ENCODE measurements at regions not wholly inside any gene's neighbourhood (a gene's known extent, or its start where the extent isn't known, plus 50 kb on each side); places are given as distances from the start of the nearest gene placed in this dataset.

DNA sequence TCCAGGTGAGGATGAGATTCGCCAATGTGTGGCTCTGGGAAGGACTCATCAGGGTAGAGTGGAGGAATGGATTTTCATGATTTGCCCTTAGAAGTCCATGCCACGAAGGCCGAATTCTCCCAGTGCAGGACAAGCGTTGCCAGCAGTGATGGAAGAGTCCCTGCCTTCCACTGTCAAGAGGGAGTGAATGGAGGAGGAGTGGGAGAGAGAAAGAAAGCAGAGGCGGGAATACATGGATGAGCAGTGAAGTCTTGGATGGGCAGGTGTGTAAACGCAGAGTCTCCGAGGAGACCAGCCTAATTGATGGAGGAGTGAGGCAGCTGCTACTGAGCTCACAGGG lies 419.2 kb downstream of the GLRX3 start:
- DNase-seq (ENCODE audit: low read depth): no peak
- TF ChIP-seq, protein P1, sequence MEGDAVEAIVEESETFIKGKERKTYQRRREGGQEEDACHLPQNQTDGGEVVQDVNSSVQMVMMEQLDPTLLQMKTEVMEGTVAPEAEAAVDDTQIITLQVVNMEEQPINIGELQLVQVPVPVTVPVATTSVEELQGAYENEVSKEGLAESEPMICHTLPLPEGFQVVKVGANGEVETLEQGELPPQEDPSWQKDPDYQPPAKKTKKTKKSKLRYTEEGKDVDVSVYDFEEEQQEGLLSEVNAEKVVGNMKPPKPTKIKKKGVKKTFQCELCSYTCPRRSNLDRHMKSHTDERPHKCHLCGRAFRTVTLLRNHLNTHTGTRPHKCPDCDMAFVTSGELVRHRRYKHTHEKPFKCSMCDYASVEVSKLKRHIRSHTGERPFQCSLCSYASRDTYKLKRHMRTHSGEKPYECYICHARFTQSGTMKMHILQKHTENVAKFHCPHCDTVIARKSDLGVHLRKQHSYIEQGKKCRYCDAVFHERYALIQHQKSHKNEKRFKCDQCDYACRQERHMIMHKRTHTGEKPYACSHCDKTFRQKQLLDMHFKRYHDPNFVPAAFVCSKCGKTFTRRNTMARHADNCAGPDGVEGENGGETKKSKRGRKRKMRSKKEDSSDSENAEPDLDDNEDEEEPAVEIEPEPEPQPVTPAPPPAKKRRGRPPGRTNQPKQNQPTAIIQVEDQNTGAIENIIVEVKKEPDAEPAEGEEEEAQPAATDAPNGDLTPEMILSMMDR (conservative IDR thresholded peaks at IDR 0.05; ENCODE audit: low read length): no peak
- H3K4me3 ChIP-seq (ENCODE audit: low read length): no peak overlapping the region

DNA sequence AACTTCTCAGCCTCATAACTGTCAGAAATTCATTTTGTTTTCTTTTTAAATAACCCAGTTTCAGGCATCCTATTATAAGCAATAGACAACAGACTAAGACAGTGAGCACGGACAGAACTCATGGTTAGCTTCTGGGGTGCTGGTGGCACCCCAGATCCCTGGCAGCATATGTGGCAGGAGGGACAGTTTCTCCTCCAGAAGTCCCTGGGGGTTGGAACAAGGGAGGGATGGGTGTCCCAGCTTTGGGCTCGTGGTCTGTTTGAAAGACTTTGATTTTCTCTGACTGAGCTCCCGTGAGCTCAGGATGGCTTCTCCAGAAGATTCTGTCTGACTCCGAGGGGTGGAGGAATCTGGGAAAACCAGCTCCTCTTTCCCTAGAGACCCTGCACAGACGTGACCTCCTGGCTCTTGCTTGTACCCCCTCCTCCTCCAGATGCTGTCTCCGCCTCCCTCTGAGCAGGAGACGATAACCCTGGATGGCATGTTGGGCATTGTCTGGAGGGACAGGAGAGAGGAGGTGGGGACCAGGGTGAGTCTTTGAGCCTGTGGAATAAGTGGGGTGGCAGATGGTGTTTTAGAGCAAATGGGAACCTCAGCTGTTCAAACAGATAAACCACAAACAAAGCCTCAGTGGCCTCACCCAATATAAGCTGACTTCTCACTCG lies 421.1 kb downstream of the GLRX3 start:
- no peak for DNase-seq (ENCODE audit: low read depth)
- H3K4me3 ChIP-seq (ENCODE audit: low read length): no peak overlapping the region
- TF ChIP-seq, protein P1 (conservative IDR thresholded peaks at IDR 0.05; ENCODE audit: low read length): no peak

DNA sequence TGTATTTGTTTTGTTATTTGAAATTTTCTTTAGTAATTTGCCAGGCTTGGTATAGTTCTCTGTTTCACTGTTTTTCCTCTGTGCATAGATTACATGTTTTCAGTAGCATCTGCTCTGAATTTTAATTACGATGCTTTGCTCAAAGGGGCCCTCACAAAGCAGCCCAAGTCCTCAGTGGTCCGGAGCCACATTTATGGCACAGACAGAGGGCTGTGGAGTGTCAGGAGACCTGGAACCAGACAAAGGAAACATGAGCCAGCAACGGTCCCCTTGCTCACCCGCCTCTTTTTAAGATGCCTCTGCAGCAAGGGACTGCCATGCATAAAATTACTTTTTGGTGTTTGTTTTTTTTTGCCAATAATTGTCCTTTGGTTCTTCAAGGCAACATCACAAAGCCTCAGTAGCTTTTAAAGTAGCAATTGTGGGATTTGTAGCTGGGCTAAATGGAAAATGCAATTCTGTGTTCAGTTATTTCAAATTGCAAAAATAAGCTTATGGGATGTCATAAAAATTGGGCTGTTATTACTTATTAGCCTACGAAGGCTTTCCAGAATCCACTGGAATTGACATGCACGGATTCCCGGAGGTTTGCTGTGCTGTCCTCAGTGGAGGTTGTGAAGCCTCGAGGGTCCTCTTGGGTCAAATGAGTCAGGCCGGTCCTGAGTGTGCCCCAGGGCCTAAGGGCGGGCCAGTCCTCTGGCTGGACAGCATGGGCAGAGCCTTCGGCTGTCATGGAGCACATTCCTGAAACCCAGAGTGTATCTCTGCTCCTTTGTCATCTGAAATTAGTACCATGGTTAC lies 422.8 kb downstream of the GLRX3 start:
- no peak overlapping the region for H3K4me3 ChIP-seq (ENCODE audit: low read length)
- TF ChIP-seq, protein P1 (conservative IDR thresholded peaks at IDR 0.05; ENCODE audit: low read length): no peak
- no peak for DNase-seq (ENCODE audit: low read depth)

DNA sequence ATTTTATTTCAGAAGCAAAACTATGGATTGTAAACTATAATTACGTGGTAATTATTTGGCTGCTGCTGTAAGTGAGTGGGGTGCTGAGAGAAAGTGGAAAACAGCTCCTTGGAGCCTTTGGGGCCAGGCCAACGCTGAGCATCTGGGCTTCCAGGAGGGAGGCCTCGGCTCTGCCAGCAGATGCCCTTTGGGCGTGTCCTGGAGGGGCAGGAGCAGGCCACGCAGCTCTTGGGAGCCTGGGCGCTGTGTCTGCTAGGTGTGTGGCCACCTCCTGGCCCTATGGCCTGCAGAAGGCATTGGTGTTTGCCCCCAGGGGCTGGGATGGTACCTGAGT lies 423.3 kb downstream of the GLRX3 start:
- no peak for DNase-seq (ENCODE audit: low read depth)
- no peak overlapping the region for H3K4me3 ChIP-seq (ENCODE audit: low read length)
- TF ChIP-seq, protein P1 (conservative IDR thresholded peaks at IDR 0.05; ENCODE audit: low read length): no peak

DNA sequence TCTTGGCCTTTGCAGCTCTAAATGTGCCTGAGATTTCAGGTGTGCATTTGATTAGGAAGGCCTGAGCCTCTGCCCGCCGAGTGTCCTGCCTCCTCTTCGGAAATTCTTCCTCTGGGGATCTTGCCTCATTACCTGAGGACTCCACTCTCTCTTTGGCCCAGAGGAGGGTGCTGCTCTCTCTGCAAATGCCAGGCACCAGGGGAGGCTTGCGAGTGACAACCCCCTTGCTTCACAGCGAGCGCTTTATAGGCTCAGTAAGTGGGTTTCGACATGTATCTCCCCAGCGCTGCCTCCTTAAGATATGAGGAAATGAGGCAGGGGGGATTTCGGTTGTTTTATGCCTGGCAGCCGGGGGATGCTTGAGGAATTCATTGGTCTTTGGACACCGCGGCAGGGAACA lies 423.9 kb downstream of the GLRX3 start:
- no peak overlapping the region for H3K4me3 ChIP-seq (ENCODE audit: low read length)
- TF ChIP-seq, protein P1 (conservative IDR thresholded peaks at IDR 0.05; ENCODE audit: low read length): no peak

DNA sequence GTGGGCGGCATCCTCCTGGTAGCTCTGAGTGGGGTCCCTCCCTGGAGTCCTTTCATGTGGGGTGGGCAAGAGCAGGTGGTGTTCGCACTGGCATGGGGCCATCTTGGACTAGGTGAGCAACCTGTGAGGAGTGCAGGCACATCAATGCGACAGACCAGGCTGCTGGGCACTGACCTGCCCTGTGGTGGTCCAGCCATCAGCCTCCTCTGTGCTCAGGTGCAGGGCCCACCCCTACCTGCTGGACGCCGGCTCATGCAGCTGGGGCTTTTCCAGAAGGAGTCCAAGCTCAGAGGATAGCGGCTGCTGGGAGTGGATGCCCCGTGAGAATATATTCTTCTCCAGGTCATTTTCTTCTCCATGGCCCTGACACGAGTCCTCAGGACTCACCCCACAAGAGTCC lies 424.4 kb downstream of the GLRX3 start:
- no peak for DNase-seq (ENCODE audit: low read depth)
- H3K4me3 ChIP-seq (ENCODE audit: low read length): no peak overlapping the region
- TF ChIP-seq, protein P1 (conservative IDR thresholded peaks at IDR 0.05; ENCODE audit: low read length): no peak

More for the DNA sequence above, 423.9 kb downstream of the GLRX3 start:
- no peak for DNase-seq (ENCODE audit: low read depth)

DNA sequence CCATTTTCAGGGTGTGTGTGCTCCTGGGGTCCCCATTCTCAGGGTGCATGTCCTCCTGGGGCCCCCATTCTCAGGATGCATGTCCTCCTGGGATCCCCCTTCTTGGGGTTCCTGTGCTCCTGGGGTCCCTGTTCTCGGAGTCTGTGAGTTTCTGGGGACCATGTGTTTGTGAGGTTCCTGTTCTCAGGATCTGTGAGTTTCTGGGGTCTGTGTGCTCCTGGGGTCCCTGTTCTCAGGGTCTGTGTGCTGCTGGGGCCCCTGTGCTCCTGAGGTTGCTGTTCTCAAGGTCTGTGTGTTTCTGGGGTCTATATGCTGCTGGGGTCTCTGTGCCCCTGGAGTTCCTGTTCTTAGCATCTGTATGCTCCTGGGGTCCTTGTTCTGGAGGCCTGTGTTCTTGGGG lies 425.5 kb downstream of the GLRX3 start:
- H3K4me3 ChIP-seq (ENCODE audit: low read length): no peak overlapping the region
- DNase-seq (ENCODE audit: low read depth): no peak
- TF ChIP-seq, protein P1 (conservative IDR thresholded peaks at IDR 0.05; ENCODE audit: low read length): no peak

Data from AG10803 (cell line).